B cell (primary cell): ENCODE measurements at regions not wholly inside any gene's neighbourhood (a gene's known extent, or its start where the extent isn't known, plus 50 kb on each side); places are given as distances from the start of the nearest gene placed in this dataset.

Experiments
- CTCF ChIP-seq: fragments of 200-600 bp; IDR thresholded peaks from one replicate; pipeline ENCODE4 v1.8.0; 2022; ENCODE audit warnings: antibody characterized with exemption, mild to moderate bottlenecking
- EZH2 ChIP-seq: IDR thresholded peaks from 2 replicates; pipeline ENCODE4 v1.6.1; 2012; ENCODE audit warnings: borderline replicate concordance, low read depth, mild to moderate bottlenecking, moderate library complexity, low read length; ENCODE audit not compliant: insufficient read depth, poor library complexity, severe bottlenecking

- no peak for TF ChIP-seq CTCF
- no peak for TF ChIP-seq EZH2
These were observed 71.7 kb upstream of the KDM5D start for GRCh38 chrY:19816053-19816823.
